OCI-LY7 (cell line): ENCODE measurements at regions not wholly inside any gene's neighbourhood (a gene's known extent, or its start where the extent isn't known, plus 50 kb on each side); places are given as distances from the start of the nearest gene placed in this dataset.

Experiments used
- EZH2phosphoT487 ChIP-seq: fragments of 200-600 bp; sonication (generic); IDR thresholded peaks from 2 replicates; pipeline ENCODE4 v1.6.1; 2018; ENCODE audit warnings: low read depth, borderline replicate concordance, mild to moderate bottlenecking, mixed run types, antibody characterized with exemption, low read length, moderate library complexity, mixed read lengths
- TF ChIP-seq, protein P1 (sequence below): fragments of 200-600 bp; sonication (generic); conservative IDR thresholded peaks from 2 replicates; pipeline ENCODE4 v1.5.1; 2014; ENCODE audit warnings: mild to moderate bottlenecking, antibody characterized with exemption, low read length, moderate library complexity, mixed read lengths

DNA sequence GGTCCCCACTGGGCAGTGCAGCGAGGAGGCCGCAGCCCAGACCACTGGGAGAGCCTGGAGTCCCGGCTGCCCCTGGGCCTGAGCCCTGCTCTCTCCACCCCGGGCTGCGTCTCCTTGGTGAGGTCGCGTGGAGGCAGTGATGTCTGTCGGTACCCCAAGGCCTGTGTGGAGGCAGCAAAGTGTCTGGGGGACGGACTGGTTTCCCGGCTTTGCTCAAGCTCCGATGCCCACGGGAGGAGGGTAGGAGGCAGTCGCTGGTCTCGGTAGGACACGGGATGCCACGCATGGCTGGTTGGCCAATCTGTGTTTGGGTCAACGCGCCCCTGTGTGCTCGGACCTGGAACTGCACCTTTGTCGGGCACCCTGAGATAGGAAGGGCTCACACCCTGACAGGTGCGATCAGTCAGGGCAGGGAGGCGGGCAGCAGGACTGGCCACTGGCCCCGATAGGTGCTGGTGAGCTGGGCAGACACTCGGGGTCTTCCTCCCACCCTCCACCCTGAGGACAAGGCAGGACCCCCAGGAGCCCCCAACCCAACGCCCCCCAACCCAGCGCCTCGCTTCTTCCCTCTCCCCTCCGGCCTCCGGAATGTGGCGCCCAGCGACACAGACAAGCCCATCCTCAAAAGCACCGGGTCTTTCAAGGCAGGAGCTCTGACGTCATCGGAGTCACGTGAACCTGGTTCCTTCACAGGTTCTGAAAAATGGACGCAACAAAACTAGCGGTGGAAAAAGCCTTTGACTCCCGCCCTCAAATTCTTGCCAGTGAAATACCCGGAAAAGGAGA, 288.6 kb downstream of the NDUFA10 start:
- TF ChIP-seq, protein P1, sequence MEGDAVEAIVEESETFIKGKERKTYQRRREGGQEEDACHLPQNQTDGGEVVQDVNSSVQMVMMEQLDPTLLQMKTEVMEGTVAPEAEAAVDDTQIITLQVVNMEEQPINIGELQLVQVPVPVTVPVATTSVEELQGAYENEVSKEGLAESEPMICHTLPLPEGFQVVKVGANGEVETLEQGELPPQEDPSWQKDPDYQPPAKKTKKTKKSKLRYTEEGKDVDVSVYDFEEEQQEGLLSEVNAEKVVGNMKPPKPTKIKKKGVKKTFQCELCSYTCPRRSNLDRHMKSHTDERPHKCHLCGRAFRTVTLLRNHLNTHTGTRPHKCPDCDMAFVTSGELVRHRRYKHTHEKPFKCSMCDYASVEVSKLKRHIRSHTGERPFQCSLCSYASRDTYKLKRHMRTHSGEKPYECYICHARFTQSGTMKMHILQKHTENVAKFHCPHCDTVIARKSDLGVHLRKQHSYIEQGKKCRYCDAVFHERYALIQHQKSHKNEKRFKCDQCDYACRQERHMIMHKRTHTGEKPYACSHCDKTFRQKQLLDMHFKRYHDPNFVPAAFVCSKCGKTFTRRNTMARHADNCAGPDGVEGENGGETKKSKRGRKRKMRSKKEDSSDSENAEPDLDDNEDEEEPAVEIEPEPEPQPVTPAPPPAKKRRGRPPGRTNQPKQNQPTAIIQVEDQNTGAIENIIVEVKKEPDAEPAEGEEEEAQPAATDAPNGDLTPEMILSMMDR, result no peak
- TF ChIP-seq EZH2phosphoT487, result no peak
